HUES48 (cell line): ENCODE measurements at regions not wholly inside any gene's neighbourhood (a gene's known extent, or its start where the extent isn't known, plus 50 kb on each side); places are given as distances from the start of the nearest gene placed in this dataset.

Experiments
- H3K27ac ChIP-seq: one replicate; pipeline ENCODE4 v1.7.0; 2013; ENCODE audit warnings: low read depth, low read length, inconsistent platforms
- H3K27me3 ChIP-seq: 2 replicates; pipeline ENCODE4 v1.6.1; 2013; ENCODE audit warnings: mild to moderate bottlenecking, low read length; ENCODE audit not compliant: control insufficient read depth, insufficient read depth
- H3K36me3 ChIP-seq: 2 replicates; pipeline ENCODE4 v1.6.1; 2013; ENCODE audit warnings: low read length; ENCODE audit not compliant: control insufficient read depth, insufficient read depth
- H3K4me1 ChIP-seq: 2 replicates; pipeline ENCODE4 v1.6.1; 2013; ENCODE audit warnings: mild to moderate bottlenecking, low read length; ENCODE audit not compliant: control insufficient read depth, insufficient read depth
- H3K4me3 ChIP-seq: 2 replicates; pipeline ENCODE4 v1.5.1; 2013; ENCODE audit warnings: mild to moderate bottlenecking, low read depth, low read length
- H3K9ac ChIP-seq: 2 replicates; pipeline ENCODE4 v1.6.1; 2013; ENCODE audit warnings: mild to moderate bottlenecking, low read depth, low read length, moderate library complexity
- H3K9me3 ChIP-seq: 2 replicates; pipeline ENCODE4 v1.6.1; 2013; ENCODE audit warnings: low read length; ENCODE audit not compliant: control insufficient read depth, insufficient read depth

DNA sequence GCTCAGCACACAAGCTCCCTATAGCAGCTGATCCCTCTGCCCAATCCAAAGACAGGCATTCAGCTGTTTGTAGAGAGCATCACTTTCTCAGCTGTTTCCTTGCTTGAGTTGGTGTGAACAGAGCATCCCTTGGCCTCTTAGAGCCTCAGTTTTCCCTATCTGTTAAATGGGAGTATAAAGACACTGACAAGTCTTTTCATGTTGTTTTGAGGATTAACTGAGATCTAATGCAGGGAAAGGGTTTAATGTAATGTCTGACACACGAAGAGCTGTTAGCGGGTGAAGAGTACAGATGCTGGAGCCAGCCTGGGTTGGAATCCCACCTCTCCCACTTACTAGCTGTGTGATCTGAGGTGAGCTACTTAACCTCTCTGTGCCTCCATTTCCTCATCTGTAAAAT is 149.5 kb downstream of the PHETA1 start:
- no peaks in the 10 kb centered on the region for H3K36me3 ChIP-seq

DNA sequence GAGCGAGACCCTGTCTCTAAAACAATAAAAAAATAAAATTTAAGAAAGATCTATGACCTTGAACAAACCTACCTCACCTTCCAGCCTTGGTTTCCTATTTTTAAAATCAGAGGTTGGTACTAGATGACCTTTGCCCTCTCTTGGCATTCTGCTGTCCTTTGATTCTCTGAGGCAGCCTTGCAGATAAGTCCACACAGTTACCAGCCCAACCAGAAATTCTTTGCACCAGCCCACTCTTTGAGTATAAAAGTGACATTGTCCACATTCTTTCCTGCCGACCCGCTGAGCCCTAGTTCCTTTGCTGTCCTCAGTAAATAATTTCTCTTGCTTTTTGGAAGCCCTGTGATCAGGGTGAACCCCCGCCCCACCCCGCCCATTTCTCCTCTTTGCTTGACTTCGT is 150.4 kb downstream of the PHETA1 start:
- Histone ChIP-seq H3K4me3 (no peak overlapping the region), H3K36me3 (no peaks in the 10 kb centered on the region), H3K4me1 (no peaks in the 10 kb centered on the region), H3K27ac (no peak overlapping the region), H3K9ac (no peak overlapping the region), H3K27me3 (no peaks in the 10 kb centered on the region), H3K9me3 (no peaks in the 10 kb centered on the region)

More for the DNA sequence above, 149.5 kb downstream of the PHETA1 start:
- Histone ChIP-seq H3K9ac (no peak overlapping the region), H3K9me3 (no peaks in the 10 kb centered on the region), H3K4me3 (no peak overlapping the region), H3K4me1 (no peaks in the 10 kb centered on the region), H3K27ac (no peak overlapping the region), H3K27me3 (no peaks in the 10 kb centered on the region)

DNA sequence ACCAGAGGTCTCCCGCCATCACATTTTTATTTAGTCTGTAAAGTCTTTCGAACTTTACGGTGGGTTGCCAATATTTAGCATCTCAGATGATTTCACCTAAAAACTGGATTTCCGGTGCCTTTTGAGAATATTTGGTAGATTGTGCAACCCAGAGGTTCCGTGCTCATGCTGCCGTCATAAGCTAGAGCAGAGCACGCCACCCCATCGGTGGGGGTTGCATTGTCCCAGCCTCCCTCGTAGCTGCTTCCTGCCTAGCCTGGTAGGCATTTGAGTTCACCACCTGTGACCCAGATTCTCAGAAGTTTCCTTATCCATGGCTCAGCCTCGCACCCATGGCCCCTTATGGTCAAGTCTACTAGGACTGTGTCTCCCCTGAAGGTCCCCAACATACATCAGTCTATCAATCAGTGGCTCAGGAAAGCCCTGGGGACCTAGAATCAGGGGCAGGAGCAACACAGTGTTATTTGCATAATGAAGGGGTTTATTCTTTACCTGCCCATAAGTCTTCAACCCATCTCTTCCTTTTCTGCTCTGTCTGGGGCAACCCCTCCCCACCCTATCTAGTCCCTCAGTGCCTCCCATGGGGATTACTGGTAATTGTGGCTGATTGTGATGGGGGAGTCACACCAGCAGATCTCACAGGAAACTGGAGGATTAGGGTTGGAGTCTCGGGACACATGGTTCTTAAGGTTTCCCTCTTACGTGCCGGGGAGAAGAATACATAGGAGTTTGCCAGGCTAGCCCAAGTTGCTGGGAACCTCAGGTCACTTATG is 152.3 kb downstream of the PHETA1 start:
- H3K4me1 ChIP-seq = no peaks in the 10 kb centered on the region
- no peaks in the 10 kb centered on the region for H3K36me3 ChIP-seq
- no peak overlapping the region for H3K27ac ChIP-seq
- H3K4me3 ChIP-seq = no peak overlapping the region
- no peaks in the 10 kb centered on the region for H3K27me3 ChIP-seq
- no peaks in the 10 kb centered on the region for H3K9me3 ChIP-seq
- H3K9ac ChIP-seq = no peak overlapping the region

DNA sequence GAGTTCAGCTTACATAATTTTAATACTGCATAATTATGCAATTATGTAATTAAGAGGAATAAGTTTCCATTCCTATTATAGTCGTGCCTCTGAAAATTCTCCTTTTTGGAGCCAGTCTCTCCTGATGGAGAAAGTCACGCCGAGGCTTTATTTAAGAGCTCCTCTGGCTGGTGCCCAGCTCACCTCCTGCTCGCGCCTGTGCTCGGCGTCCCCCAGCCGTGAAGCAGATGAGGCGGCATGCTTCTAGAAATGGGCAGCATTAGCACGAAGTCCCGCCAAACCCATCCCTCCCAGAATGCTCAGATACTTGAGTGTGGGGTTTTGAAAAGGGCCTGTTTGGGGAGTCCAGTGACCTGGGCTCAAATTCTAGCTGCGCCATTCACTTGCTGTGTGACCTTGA is 153.0 kb downstream of the PHETA1 start:
- Histone ChIP-seq H3K4me3 (no peak overlapping the region), H3K9me3 (no peaks in the 10 kb centered on the region), H3K36me3 (no peaks in the 10 kb centered on the region), H3K27ac (no peak overlapping the region), H3K27me3 (no peaks in the 10 kb centered on the region), H3K9ac (no peak overlapping the region), H3K4me1 (no peaks in the 10 kb centered on the region)

DNA sequence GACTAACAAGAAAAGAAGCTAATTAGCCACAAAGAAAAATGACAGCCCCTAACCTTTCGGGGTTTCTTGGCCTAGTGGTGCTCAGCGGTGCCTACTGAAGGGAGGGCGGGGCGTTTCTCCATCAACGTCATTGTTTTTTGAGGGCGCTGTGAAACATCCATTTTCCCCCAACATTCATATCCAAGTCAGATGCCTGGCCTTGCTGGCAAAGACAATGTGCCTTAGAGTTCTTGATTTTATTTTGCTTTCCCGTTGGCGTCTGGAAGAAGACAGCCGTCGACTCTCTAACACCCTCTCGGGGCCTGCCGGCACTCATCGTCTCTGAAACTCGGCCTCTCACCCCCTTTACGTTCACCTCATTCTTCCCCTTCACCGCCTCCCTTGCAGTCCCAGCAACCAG is 154.5 kb downstream of the PHETA1 start:
- Histone ChIP-seq H3K4me1 (no peaks in the 10 kb centered on the region), H3K4me3 (no peak overlapping the region), H3K27ac (no peak overlapping the region), H3K9me3 (no peaks in the 10 kb centered on the region), H3K9ac (no peak overlapping the region), H3K36me3 (no peaks in the 10 kb centered on the region), H3K27me3 (no peaks in the 10 kb centered on the region)

DNA sequence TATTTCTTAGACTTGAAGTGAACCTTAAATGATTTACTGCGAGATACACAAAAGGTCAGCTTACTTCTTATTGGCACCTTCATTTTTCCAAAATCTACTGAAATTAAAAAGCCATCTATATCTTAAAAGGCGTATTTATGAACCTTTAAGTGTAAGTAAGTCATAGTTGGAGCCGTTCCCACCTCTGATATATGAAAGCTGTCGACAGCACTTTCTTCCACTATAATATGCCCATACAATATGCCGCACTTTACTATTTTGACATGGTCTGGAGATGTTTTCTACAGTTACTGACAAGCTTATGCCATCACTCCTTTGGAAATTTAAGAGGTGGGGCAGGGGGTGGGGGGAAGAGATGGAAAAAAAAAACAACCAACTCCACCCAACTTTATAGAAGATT is 155.3 kb downstream of the PHETA1 start:
- no peaks in the 10 kb centered on the region for H3K27me3 ChIP-seq
- no peak overlapping the region for H3K9ac ChIP-seq
- H3K36me3 ChIP-seq = no peaks in the 10 kb centered on the region
- no peaks in the 10 kb centered on the region for H3K9me3 ChIP-seq
- no peak overlapping the region for H3K27ac ChIP-seq
- no peaks in the 10 kb centered on the region for H3K4me1 ChIP-seq
- no peak overlapping the region for H3K4me3 ChIP-seq

DNA sequence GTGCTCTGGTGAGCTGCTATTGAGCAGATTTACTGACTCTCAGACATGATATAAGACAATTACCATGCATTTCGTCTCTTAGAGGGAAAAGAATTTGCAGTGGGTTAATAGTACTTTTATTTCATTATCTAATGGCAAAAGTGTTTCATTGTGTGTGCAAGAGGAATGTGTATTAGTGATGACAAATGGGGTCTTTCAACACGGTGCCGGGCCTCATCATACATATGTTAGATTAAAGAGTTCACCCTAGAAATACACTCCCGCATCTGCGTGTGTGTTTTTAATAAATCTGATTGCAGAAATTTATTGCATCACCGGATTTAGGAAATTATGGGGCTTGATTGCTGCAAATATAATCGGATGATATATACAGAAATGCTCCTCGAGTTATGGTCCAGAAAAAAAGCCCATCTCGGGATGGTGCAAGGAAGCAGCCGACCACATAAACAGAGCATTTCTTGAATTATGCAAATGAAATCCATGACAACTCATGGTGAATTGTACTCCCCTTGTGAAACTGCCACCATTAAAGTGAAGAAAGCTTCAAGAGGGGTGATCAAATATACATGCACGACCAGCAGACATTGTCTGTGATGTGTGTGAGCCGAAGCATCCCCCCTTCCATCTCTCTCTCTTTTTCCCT is 156.0 kb downstream of the PHETA1 start:
- H3K9me3 ChIP-seq = no peaks in the 10 kb centered on the region
- H3K4me1 ChIP-seq = no peaks in the 10 kb centered on the region
- no peak overlapping the region for H3K9ac ChIP-seq
- H3K36me3 ChIP-seq = no peaks in the 10 kb centered on the region
- no peaks in the 10 kb centered on the region for H3K27me3 ChIP-seq
- no peak overlapping the region for H3K4me3 ChIP-seq
- H3K27ac ChIP-seq = no peak overlapping the region

DNA sequence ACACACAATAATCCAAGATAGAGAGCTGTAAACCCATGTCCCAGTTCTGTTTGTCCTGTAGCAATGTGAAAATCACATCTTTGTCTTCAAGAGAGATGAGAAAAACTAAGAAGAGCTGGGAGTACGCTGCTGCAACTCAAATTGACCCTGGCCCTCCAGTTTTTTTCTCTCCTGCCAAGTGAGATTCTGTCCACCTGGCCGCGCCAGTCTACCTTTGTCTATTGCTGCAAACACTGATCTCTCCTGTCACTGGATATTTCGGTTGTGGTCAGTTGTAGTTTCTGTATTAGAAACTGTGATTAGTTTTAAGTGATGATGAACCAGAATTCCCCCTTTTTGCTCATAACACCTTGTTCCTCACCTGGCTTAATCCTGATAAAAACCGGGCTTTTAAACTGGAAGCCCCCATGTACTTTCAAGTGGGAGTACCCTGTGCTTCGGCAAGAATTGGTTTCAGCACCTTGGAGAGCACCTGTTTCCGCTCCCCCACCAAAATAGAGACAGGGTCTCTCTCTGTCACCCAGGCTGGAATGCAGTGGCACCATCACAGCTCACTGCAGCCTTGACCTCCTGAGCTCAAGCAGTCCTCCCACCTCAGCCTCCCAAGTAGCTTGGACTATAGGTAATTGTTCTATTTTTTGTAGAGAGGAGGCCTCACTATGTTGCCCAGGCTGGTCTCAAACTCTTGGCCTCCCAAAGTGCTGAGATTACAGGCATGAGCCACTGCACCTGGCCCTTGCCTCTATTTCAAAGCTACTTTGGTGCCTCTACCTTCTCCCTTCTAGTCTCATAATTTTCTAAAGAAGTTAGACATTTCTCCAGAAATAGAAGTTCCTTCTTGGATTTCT is 156.8 kb downstream of the PHETA1 start:
- Histone ChIP-seq H3K36me3 (no peaks in the 10 kb centered on the region), H3K9me3 (no peaks in the 10 kb centered on the region), H3K27me3 (no peaks in the 10 kb centered on the region), H3K4me3 (no peak overlapping the region), H3K27ac (no peak overlapping the region), H3K4me1 (no peaks in the 10 kb centered on the region), H3K9ac (no peak overlapping the region)

DNA sequence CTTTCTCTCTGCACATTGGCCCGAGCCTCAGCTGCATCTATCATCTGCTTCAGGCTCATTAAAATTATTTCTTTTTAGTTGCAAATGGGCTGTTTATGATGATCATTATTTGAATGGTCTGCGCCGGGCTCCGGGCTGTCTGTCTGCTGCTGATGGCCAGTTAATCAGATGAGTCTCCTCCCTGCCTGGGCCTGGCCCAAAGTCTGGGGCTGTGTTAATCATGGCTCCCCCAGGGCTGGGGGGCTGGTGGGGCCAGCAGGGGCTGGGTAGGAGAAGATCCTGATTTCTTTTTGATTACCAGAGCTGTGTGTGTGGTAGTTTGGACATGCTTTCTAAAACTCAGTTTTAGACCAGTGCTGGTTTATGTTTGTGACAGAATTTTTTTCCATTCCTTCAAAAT is 159.1 kb downstream of the PHETA1 start:
- no peak overlapping the region for H3K9ac ChIP-seq
- no peak overlapping the region for H3K4me3 ChIP-seq
- no peaks in the 10 kb centered on the region for H3K4me1 ChIP-seq
- no peak overlapping the region for H3K27ac ChIP-seq
- no peaks in the 10 kb centered on the region for H3K27me3 ChIP-seq
- H3K36me3 ChIP-seq = no peaks in the 10 kb centered on the region
- H3K9me3 ChIP-seq = no peaks in the 10 kb centered on the region

DNA sequence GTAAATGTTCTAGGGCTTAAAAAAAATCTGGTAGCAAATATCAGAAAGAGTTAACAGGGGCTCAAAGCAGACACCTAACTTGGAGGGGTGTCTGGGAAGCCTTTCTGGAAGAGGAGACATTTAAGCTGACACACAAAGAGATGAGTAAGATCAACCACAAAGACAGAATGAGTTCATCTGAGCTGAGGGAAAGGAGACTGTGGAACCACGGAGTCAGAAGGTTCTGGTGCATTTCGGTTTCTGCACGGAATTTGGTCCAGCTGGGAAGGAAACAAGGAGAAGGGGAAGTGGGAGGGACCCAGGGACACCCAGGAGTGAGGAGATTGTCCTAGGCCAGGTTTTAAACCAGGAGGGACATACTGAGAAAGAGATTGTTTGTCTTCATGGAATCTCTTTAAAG is 161.1 kb downstream of the PHETA1 start:
- no peak overlapping the region for H3K9ac ChIP-seq

DNA sequence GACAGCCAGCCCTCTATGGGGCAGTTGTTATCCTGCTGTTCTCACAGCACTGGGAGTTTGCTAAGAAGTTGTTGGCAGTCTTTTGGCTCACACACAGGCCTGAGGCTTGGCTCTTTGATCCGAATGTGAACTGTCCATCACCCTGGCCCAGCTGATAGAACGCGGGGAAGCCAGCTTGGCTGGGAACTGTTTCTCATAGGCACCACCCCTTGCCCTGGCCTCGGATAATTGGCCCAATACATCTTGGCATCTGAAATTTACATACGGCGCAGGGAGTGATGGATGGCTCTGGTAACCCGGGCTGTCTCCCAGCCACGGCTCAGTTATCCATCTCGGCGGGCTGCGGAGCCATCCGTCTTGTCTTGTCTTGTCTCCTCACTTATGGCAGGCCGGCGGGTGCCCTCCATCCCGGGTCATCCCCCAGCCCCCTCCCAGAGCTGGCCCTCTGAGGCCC is 164.1 kb downstream of the PHETA1 start:
- no peaks in the 10 kb centered on the region for H3K36me3 ChIP-seq
- peaks cover 7% of the 10 kb centered on the region; the same call in 1 of the 2 replicates for H3K4me1 ChIP-seq
- H3K4me3 ChIP-seq = no peak overlapping the region
- H3K9ac ChIP-seq = no peak overlapping the region
- no peak overlapping the region for H3K27ac ChIP-seq
- H3K27me3 ChIP-seq = no peaks in the 10 kb centered on the region
- no peaks in the 10 kb centered on the region for H3K9me3 ChIP-seq

More for the DNA sequence above, 161.1 kb downstream of the PHETA1 start:
- Histone ChIP-seq H3K36me3 (no peaks in the 10 kb centered on the region), H3K9me3 (no peaks in the 10 kb centered on the region), H3K4me1 (no peaks in the 10 kb centered on the region), H3K27me3 (no peaks in the 10 kb centered on the region), H3K4me3 (no peak overlapping the region), H3K27ac (no peak overlapping the region)
